HL-60 (cell line): ENCODE measurements at regions not wholly inside any gene's neighbourhood (a gene's known extent, or its start where the extent isn't known, plus 50 kb on each side); places are given as distances from the start of the nearest gene placed in this dataset.

Experiments used
- CTCF ChIP-seq: IDR thresholded peaks from one replicate; pipeline ENCODE4 v1.5.1; 2011; ENCODE audit warnings: low read length, control low read depth, inconsistent platforms; ENCODE audit not compliant: insufficient read depth
- GABPA ChIP-seq: IDR thresholded peaks from 2 replicates; pipeline ENCODE4 v1.6.1; 2012; ENCODE audit warnings: low read depth
- POLR2AphosphoS5 ChIP-seq: IDR thresholded peaks from 2 replicates; pipeline ENCODE4 v1.6.1; 2012; ENCODE audit warnings: low read depth
- REST ChIP-seq: IDR thresholded peaks from 2 replicates; pipeline ENCODE4 v1.6.1; 2012; ENCODE audit warnings: low read depth; ENCODE audit not compliant: insufficient replicate concordance
- SPI1 ChIP-seq: IDR thresholded peaks from 2 replicates; pipeline ENCODE4 v1.6.1; 2012; ENCODE audit warnings: low read depth, mild to moderate bottlenecking, borderline replicate concordance

- TF ChIP-seq REST (no peak), CTCF (no peak), POLR2AphosphoS5 (no peak), GABPA (no peak), SPI1 (no peak)
These were observed 120.5 kb downstream of the RFX6 start for GRCh38 chr6:116997496-116997895.
